Left lung (tissue), 4 donors: ENCODE measurements at regions not wholly inside any gene's neighbourhood (a gene's known extent, or its start where the extent isn't known, plus 50 kb on each side); places are given as distances from the start of the nearest gene placed in this dataset.

Experiments
- ATAC-seq: fragments of 200-7000 bp; cut with Tn5 transposase; one replicate; pipeline ENCODE4 v1.9.1; 2020; ENCODE audit warnings: moderate library complexity
- DNase-seq, 4 donors: peaks; one replicate each; pipeline ENCODE4 v3.0.0-alpha.2; 2013 to 2020
- H3K27ac ChIP-seq, 2 donors: fragments of 200-600 bp; sonication (generic) in 1 of 2; one replicate each; pipeline versions ENCODE4 v1.5.0 to v1.8.0; 2020 to 2021
- H3K27me3 ChIP-seq, 2 donors: fragments of 200-600 bp; sonication (generic) in 1 of 2; one replicate each; pipeline versions ENCODE4 v1.5.0 to v1.8.0; 2020 to 2021
- H3K36me3 ChIP-seq, 2 donors: fragments of 200-600 bp; sonication (generic) in 1 of 2; one replicate each; pipeline versions ENCODE4 v1.5.0 to v1.8.0; 2020 to 2021
- H3K4me1 ChIP-seq, 2 donors: fragments of 200-600 bp; one replicate each; pipeline ENCODE4 v1.8.0; 2021
- H3K4me3 ChIP-seq, 2 donors: fragments of 200-600 bp; sonication (generic) in 1 of 2; one replicate each; pipeline versions ENCODE4 v1.5.0 to v1.8.0; 2020 to 2021; ENCODE audit warnings: mild to moderate bottlenecking in 1 of 2
- H3K9me3 ChIP-seq, 2 donors: fragments of 200-600 bp; sonication (generic) in 1 of 2; one replicate each; pipeline versions ENCODE4 v1.5.0 to v1.8.0; 2020 to 2021
- intact Hi-C, 2 donors: fragments of 100-400 bp; cut with DNase I; formaldehyde crosslinking; loops; one replicate each; pipeline versions ENCODE4 v1.11.2 to v1.14.2; 2022
- TF ChIP-seq, protein P1 (sequence below), 2 donors: fragments of 200-600 bp; sonication (generic) in 1 of 2; IDR thresholded peaks; one replicate each; pipeline versions ENCODE4 v1.5.0 to v1.8.0; 2021; ENCODE audit warnings: antibody characterized with exemption in 2 of 2
- donor health status: DM: no; HTN: yes; CAD: no.
- donor health status: DM: no; HTN: no; CAD: no.

- H3K36me3 ChIP-seq = no peaks in the 10 kb centered on the region
- no peaks in the 10 kb centered on the region for H3K4me1 ChIP-seq
- intact Hi-C loops = no loop called here
- DNase-seq (peak in 2 of 4 donors; percentile 13 to 49), ATAC-seq (no peak)
- no peak overlapping the region for H3K27ac ChIP-seq
- TF ChIP-seq, protein P1, sequence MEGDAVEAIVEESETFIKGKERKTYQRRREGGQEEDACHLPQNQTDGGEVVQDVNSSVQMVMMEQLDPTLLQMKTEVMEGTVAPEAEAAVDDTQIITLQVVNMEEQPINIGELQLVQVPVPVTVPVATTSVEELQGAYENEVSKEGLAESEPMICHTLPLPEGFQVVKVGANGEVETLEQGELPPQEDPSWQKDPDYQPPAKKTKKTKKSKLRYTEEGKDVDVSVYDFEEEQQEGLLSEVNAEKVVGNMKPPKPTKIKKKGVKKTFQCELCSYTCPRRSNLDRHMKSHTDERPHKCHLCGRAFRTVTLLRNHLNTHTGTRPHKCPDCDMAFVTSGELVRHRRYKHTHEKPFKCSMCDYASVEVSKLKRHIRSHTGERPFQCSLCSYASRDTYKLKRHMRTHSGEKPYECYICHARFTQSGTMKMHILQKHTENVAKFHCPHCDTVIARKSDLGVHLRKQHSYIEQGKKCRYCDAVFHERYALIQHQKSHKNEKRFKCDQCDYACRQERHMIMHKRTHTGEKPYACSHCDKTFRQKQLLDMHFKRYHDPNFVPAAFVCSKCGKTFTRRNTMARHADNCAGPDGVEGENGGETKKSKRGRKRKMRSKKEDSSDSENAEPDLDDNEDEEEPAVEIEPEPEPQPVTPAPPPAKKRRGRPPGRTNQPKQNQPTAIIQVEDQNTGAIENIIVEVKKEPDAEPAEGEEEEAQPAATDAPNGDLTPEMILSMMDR (IDR thresholded peaks at IDR 0.05) = no peak
- peaks cover 0 to 61% of the 10 kb centered on the region in 2 donors for H3K27me3 ChIP-seq
- no peak overlapping the region for H3K4me3 ChIP-seq
- H3K9me3 ChIP-seq = no peaks in the 10 kb centered on the region
Measured at GRCh38 chr1:5743435-5744095, 248.7 kb downstream of the NPHP4 start.

GRCh38 chr1:5742801-5743200, 249.4 kb downstream of the NPHP4 start:
- H3K4me3 ChIP-seq = no peak overlapping the region
- intact Hi-C loops = no loop called here
- no peak overlapping the region for H3K27ac ChIP-seq
- peaks cover 0 to 53% of the 10 kb centered on the region in 2 donors for H3K27me3 ChIP-seq
- no peaks in the 10 kb centered on the region for H3K9me3 ChIP-seq
- TF ChIP-seq, protein P1 (IDR thresholded peaks at IDR 0.05) = no peak
- ATAC-seq (no peak), DNase-seq (peak in 2 of 4 donors; percentile 22 to 66)
- H3K4me1 ChIP-seq = no peaks in the 10 kb centered on the region
- H3K36me3 ChIP-seq = no peaks in the 10 kb centered on the region

GRCh38 chr1:5742032-5742431, 250.2 kb downstream of the NPHP4 start:
- intact Hi-C loops = no loop called here

GRCh38 chr1:5740865-5741860, 251.1 kb downstream of the NPHP4 start:
- intact Hi-C loops = no loop called here
- TF ChIP-seq, protein P1 (IDR thresholded peaks at IDR 0.05) = no peak
- H3K9me3 ChIP-seq = no peaks in the 10 kb centered on the region
- peak in 2 of 4 donors; percentile 13 to 50 for DNase-seq
- no peaks in the 10 kb centered on the region for H3K4me1 ChIP-seq
- H3K4me3 ChIP-seq = no peak overlapping the region
- no peaks in the 10 kb centered on the region for H3K36me3 ChIP-seq
- peaks cover 0 to 42% of the 10 kb centered on the region in 2 donors for H3K27me3 ChIP-seq
- H3K27ac ChIP-seq = no peak overlapping the region
- ATAC-seq = no peak

More at GRCh38 chr1:5742032-5742431, 250.2 kb downstream of the NPHP4 start:
- ATAC-seq = no peak
- H3K4me3 ChIP-seq = no peak overlapping the region
- no peak overlapping the region for H3K27ac ChIP-seq
- no peaks in the 10 kb centered on the region for H3K4me1 ChIP-seq
- TF ChIP-seq, protein P1 (IDR thresholded peaks at IDR 0.05) = no peak
- DNase-seq = peak in 2 of 4 donors; percentile 22 to 43
- H3K27me3 ChIP-seq = peaks cover 0 to 51% of the 10 kb centered on the region in 2 donors
- H3K36me3 ChIP-seq = no peaks in the 10 kb centered on the region
- no peaks in the 10 kb centered on the region for H3K9me3 ChIP-seq

GRCh38 chr1:5740450-5740849, 251.8 kb downstream of the NPHP4 start:
- no peaks in the 10 kb centered on the region for H3K4me1 ChIP-seq
- H3K9me3 ChIP-seq = no peaks in the 10 kb centered on the region
- no peak for DNase-seq
- peaks cover 0 to 35% of the 10 kb centered on the region in 2 donors for H3K27me3 ChIP-seq
- H3K4me3 ChIP-seq = no peak overlapping the region
- no peak overlapping the region for H3K27ac ChIP-seq
- intact Hi-C loops = no loop called here
- ATAC-seq = no peak
- TF ChIP-seq, protein P1 (IDR thresholded peaks at IDR 0.05) = no peak
- H3K36me3 ChIP-seq = no peaks in the 10 kb centered on the region
